WERI-Rb-1 (cell line): ENCODE measurements at regions not wholly inside any gene's neighbourhood (a gene's known extent, or its start where the extent isn't known, plus 50 kb on each side); places are given as distances from the start of the nearest gene placed in this dataset.
A peak's percentile ranks its signal among the peaks of the same experiment; 100 is the strongest.

Experiments used
- DNase-seq: peaks from one replicate; pipeline ENCODE4 v3.0.0-alpha.2; 2020
- H3K27ac ChIP-seq: fragments of 250-450 bp; sonication (Bioruptor Pico); 2 replicates; pipeline ENCODE4 v1.5.1; 2020; ENCODE audit warnings: mild to moderate bottlenecking, moderate library complexity
- H3K27me3 ChIP-seq: fragments of 250-450 bp; sonication (Bioruptor Pico); 2 replicates; pipeline ENCODE4 v1.5.1; 2021; ENCODE audit warnings: mild to moderate bottlenecking, low read depth, moderate library complexity; ENCODE audit not compliant: insufficient read depth, severe bottlenecking
- H3K36me3 ChIP-seq: fragments of 250-450 bp; sonication (Bioruptor Pico); 2 replicates; pipeline ENCODE4 v1.5.1; 2020; ENCODE audit warnings: mild to moderate bottlenecking, moderate library complexity
- H3K4me3 ChIP-seq: 2 replicates; pipeline ENCODE4 v1.5.1; 2011; ENCODE audit warnings: low read depth, mild to moderate bottlenecking, control low read depth, low read length
- H3K9me3 ChIP-seq: fragments of 250-450 bp; sonication (Bioruptor Pico); 2 replicates; pipeline ENCODE4 v1.5.1; 2021; ENCODE audit warnings: mild to moderate bottlenecking, moderate library complexity; ENCODE audit not compliant: severe bottlenecking
- TF ChIP-seq, protein P1 (sequence below): IDR thresholded peaks from 2 replicates; pipeline ENCODE4 v1.5.1; 2011; ENCODE audit warnings: low read depth, mild to moderate bottlenecking, control low read depth, inconsistent platforms, low read length

DNA sequence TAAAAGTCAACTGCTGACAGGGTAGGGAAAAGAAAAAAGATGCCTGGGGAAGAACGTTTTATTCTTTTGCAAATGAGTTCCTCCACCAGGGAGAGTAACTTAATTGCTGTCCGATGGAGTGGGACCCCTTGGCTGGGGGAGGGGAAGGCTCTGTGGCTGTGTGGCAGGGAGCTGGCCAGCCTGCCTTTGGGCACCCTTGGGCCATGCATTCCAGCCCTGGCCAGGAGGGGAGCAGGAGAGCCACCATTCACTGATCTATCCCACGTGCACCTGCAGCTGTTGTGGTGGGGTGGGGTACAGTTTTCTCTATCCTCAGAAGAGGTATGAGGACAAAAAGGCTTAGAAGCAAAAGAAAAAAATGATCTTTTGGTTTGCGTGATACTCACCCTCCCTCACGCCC is 116.9 kb downstream of the KCNK1 start:
- TF ChIP-seq, protein P1, sequence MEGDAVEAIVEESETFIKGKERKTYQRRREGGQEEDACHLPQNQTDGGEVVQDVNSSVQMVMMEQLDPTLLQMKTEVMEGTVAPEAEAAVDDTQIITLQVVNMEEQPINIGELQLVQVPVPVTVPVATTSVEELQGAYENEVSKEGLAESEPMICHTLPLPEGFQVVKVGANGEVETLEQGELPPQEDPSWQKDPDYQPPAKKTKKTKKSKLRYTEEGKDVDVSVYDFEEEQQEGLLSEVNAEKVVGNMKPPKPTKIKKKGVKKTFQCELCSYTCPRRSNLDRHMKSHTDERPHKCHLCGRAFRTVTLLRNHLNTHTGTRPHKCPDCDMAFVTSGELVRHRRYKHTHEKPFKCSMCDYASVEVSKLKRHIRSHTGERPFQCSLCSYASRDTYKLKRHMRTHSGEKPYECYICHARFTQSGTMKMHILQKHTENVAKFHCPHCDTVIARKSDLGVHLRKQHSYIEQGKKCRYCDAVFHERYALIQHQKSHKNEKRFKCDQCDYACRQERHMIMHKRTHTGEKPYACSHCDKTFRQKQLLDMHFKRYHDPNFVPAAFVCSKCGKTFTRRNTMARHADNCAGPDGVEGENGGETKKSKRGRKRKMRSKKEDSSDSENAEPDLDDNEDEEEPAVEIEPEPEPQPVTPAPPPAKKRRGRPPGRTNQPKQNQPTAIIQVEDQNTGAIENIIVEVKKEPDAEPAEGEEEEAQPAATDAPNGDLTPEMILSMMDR, result peak; percentile 29; the same call in 1 of the 2 replicates
- Histone ChIP-seq H3K27ac (no peak overlapping the region), H3K9me3 (no peaks in the 10 kb centered on the region), H3K36me3 (no peaks in the 10 kb centered on the region), H3K27me3 (peaks cover 84% of the 10 kb centered on the region), H3K4me3 (no peak overlapping the region)
- DNase-seq, result no peak

DNA sequence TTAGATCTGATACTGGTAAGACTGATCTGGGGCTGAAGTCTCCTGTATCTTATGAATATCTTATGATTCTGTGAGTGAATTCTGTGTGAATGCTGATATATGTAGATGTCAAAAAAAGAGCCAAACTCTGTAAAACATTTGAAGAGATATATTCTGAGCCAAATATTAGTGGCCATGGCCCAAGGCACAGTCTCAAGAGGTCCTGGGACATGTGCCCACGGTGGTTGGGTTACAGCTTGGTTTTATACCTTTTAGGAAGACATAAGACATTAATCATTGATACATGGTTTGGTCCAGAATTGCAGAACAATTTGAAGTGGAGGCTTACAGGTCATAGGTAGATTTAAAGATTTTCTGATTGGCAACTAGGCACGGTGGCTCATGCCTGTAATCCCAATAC is 118.3 kb downstream of the KCNK1 start:
- H3K27ac ChIP-seq, result no peak overlapping the region
- no peaks in the 10 kb centered on the region for H3K9me3 ChIP-seq
- H3K4me3 ChIP-seq, result no peak overlapping the region
- TF ChIP-seq, protein P1, result no peak
- H3K36me3 ChIP-seq, result no peaks in the 10 kb centered on the region
- no peak for DNase-seq
- H3K27me3 ChIP-seq, result peaks cover 84% of the 10 kb centered on the region

DNA sequence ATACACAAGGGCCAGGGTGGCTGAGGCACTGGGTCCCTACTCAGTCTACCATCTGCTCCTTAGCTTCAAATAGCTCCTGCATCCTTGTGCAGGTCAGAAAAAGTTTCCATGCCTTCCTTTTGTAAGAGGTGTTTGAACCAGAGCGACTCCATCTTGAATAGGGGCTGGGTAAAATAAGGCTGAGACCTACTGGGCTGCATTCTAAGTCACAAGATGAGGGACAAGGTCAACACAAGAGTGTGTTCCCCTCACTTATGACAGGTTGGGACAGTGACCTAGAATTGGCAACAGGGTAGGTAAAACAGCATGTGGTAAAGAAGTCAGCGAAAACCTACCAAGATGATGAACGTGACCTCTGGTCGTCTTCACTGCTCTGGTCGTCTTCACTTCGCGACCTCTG is 120.5 kb downstream of the KCNK1 start:
- Histone ChIP-seq H3K27ac (no peak overlapping the region), H3K9me3 (no peaks in the 10 kb centered on the region), H3K36me3 (no peaks in the 10 kb centered on the region), H3K4me3 (no peak overlapping the region), H3K27me3 (peaks cover 87% of the 10 kb centered on the region)
- TF ChIP-seq, protein P1, result no peak
- DNase-seq, result no peak

DNA sequence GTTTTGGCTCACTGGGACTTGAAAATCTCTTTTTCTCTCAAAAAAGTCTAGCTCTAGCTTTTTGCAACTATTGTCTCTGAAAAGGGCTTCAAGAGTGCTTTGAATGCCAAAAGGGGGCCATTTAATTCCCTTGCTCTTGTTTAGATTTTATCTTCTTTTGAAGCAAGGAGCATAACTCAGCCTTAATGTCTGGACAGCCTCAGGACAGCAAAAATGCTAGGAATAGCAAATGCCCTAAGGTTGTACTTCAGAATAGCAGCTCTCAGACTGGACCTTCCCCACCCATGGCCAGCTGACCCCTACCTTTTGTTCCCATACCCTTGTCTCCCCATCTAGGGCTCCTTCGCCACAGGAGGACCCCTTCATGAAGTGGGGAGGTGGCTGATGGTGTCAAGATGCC is 121.4 kb downstream of the KCNK1 start:
- H3K4me3 ChIP-seq, result no peak overlapping the region
- TF ChIP-seq, protein P1, result no peak
- no peak for DNase-seq
- H3K27ac ChIP-seq, result no peak overlapping the region
- no peaks in the 10 kb centered on the region for H3K36me3 ChIP-seq
- peaks cover 93% of the 10 kb centered on the region for H3K27me3 ChIP-seq
- H3K9me3 ChIP-seq, result no peaks in the 10 kb centered on the region

DNA sequence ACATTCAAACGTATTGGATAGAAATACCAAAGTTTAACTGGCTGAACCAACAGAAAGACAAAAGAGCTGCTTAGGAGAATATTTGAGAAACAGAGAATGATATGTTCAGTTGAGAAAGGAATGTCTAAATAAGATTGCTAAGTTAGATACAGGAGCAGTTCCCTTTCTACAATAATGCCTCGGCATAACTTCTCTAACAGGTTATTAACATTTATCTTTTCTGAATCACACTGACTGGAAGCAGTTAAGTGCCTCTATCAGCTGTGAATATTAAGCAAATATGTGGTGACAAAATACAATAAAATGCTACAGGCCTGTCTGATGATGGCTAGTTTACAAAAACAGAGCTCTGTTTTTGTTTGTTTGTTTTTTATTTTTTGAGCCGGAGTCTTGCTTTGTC is 121.9 kb downstream of the KCNK1 start:
- Histone ChIP-seq H3K27me3 (peaks cover 96% of the 10 kb centered on the region), H3K4me3 (no peak overlapping the region), H3K36me3 (no peaks in the 10 kb centered on the region), H3K27ac (no peak overlapping the region), H3K9me3 (no peaks in the 10 kb centered on the region)
- no peak for DNase-seq
- TF ChIP-seq, protein P1, result no peak

DNA sequence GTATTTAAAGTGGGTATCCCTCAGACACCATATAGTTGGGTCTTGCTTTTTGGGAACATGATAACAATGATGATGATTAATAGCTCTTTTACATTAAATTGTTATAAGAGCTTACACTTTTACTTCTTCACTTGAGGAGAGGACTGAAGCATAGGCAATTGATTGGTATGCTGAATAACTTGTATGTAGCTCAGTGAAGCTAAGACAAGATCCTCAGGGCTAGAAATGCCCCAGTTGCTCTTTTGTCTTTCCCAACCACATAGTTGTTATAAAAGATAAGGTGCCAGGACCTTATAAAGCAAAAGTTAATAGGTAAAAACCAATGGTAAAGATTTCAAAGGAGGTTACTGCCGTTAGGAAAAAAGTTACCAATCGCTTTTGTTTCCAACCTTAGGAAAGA is 123.4 kb downstream of the KCNK1 start:
- H3K4me3 ChIP-seq, result no peak overlapping the region
- TF ChIP-seq, protein P1, result no peak
- DNase-seq, result no peak
- no peaks in the 10 kb centered on the region for H3K9me3 ChIP-seq
- no peak overlapping the region for H3K27ac ChIP-seq
- H3K36me3 ChIP-seq, result no peaks in the 10 kb centered on the region
- peaks cover 96% of the 10 kb centered on the region for H3K27me3 ChIP-seq
